Activated gamma-delta T cell (primary cell): ENCODE measurements at regions not wholly inside any gene's neighbourhood (a gene's known extent, or its start where the extent isn't known, plus 50 kb on each side); places are given as distances from the start of the nearest gene placed in this dataset.
"Not testable (repeated sequence)": the region's sequence is repeated elsewhere in the genome, so short reads cannot be mapped to it uniquely, and the experiment has no call there.

ENCODE experiments used
- DNase-seq: peaks from one replicate; lab custom pipeline; 2025; lab: John Stamatoyannopoulos, UW

- no peak for DNase-seq
Observed at GRCh38 chr2:58508006-58508405, 266.9 kb upstream of the FANCL start.

DNA sequence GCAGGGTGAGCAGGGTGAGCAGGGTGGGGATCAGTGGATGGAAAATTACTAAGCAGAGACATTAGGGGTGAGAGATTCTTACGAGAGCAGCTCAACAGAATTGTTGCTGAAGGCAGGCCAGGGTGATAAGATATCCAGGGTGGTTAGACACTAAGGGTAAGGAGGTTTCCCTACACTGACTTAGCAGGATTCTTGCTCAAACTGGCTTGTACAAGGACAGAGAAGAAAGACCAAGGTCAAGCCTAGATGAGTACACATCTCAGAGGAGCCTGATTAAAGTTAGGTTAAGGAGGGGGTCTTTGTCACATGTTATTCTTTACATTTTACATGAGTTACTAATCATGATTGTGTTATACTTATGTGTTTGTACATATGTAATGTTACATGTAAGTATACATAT lies 262.8 kb upstream of the FANCL start:
- DNase-seq = no peak

GRCh38 chr2:58502931-58503330 lies 261.8 kb upstream of the FANCL start:
- DNase-seq = no peak

- DNase-seq = no peak
Observed at GRCh38 chr2:58501371-58502160, 260.4 kb upstream of the FANCL start.

GRCh38 chr2:58497168-58497567 lies 256.0 kb upstream of the FANCL start:
- DNase-seq = no peak

DNA sequence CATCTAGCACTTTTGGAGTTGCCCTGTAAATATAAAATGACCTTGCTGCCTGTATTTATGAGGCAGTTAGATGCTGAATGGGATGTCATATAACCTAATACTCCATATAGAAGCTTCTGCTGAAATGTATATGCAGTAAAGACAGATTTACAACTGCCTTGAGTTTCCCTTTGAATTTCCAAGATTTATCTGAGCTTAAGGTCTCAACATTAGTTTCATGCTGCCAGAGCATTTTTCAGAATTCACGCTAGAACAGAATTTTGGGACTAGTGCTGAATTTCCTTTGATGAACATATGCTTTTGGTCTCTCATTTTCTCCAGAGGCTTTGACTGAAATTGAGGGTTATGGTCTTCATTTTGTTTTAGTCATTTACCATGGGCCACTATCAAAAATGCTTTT lies 254.7 kb upstream of the FANCL start:
- no peak for DNase-seq

DNA sequence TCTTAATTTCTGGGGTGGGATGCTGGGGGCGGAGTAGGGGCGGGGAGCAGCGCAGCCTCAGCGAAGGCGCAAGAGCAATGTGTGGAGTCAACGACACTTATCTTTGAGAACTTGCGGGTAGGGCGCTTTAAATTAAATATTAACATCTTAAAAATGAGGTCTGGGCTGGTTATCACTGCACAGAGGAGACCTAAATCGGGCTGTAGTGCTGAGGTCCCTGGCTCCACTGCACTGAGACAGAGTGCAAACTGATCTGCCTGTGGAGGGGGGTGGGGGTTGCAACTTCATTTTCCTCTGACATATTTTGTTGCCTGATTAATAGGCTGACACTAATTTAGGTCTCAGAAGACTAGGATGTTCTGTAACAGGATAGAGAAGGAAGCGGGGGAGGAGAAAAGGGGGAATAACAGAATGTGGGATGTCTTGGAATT lies 253.0 kb upstream of the FANCL start:
- no peak for DNase-seq

- DNase-seq = no peak
Observed at GRCh38 chr2:58484629-58485028, 243.5 kb upstream of the FANCL start.

DNA sequence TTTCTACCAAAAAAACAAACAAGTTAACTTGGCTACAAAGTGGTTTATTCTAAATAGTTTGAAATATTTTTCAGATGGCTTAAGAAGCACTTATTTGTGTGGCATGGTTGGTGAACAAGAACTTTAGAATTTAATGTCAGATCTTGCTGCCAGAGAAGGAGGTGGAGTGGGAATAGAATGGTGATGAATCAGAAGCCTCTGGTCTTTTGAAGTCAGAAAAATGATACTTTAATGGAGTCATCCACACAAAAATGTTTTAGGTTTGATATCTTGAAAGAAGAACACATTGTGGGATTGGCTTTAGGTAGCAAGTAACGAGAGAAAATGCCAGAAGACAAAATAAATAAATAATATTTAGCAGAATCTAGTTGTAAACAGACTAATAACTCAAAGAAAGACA lies 243.1 kb upstream of the FANCL start:
- no peak for DNase-seq

DNA sequence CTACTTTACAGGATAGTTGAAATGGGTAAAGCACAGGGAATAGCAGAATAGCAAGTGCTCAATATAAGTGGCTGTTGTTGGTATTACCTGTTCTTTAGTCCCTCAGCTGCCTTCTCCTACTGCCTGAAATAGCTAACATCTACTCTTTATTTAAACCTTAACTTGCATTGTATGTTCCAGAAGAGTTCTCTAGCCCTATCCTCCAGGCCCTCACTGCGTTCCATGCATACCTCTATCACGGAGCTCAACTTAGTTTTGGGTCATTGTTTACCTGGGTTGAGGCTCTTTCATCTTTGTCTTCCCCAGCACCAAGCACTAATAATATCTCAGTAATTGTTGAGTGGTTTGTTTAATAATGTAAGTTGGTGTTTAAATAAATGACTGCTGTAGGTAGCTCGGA lies 242.2 kb upstream of the FANCL start:
- no peak for DNase-seq

DNA sequence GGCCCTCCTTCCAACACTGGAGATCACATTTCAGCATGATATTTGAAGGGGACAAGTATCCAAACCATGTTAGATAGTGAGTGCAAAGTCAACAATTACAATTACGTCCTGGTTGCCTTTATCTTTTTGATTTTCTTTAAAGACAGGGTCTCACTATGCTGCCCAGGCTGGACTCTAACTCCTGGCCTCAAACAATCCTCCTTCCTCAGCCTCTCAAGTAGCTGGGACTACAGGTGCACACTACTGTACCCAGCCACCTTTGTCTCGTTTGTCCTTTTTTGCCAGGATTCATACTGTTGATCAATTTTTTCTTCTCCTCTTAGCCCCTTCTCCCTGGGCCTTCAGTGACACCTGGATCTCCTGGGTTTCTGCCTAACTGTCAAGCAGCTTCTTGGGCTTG lies 240.5 kb upstream of the FANCL start:
- DNase-seq = no peak

- DNase-seq = no peak
Observed at GRCh38 chr2:58480141-58480540, 239.0 kb upstream of the FANCL start.

- no peak for DNase-seq
Observed at GRCh38 chr2:58479535-58480140, 238.5 kb upstream of the FANCL start.

GRCh38 chr2:58476556-58476955 lies 235.4 kb upstream of the FANCL start:
- DNase-seq = no peak

DNA sequence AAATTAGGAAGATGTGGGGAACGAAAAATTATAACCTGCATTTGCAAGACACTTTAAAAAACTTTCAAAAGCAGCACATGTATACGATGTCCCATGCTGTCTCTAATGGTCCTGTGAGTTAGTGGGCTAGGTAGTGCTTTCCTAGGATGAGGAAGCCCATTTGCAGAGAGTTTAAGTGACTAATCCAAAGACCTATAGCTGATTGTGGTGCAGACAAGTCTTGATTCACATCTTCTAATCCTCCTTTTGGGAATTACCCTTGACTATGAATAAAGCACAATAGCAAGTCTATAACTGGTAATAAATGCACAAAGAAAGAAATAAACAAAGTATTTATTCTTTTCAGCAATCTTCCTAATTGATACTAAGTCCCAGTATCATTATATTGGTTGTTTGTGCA lies 234.6 kb upstream of the FANCL start:
- DNase-seq = no peak

DNA sequence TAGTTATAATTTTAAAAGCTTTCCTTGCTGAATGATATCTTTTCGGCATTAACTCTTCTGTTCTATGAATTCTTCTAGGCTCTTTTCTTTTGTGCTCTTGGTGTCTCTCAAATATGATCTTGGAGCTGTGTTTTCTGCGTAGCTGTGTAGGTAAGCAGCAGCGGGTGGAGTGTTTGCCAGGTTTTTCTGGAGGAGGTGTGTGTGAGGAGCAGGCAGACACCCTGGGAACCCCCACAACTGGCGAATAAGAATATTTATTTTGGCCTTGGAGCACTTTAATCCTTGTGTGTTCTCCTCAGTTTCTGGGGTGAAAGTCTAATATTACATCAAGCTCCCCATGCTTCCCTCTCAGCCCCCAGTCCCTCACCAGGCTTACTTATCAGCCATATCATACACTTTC lies 232.0 kb upstream of the FANCL start:
- no peak for DNase-seq

- DNase-seq = no peak
Observed at GRCh38 chr2:58466804-58467203, 225.7 kb upstream of the FANCL start.

DNA sequence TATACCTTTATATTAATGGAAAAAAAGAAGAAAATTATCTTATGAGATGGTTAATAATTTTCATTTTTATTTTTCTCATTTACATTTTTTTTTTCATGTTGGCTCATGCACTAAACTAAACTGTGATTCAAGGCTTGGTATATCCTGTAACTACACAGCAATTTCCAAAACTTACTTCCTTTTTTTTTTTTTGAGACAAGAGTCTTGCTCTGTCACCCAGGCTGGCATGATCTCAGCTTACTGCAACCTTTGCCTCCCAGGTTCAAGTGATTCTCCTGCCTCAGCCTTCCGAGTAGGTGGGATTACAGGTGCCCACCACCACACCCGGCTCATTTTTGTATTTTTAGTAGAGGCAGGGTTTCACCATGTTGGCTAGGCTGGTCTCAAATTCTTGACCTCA lies 224.9 kb upstream of the FANCL start:
- DNase-seq = not testable (repeated sequence)

DNA sequence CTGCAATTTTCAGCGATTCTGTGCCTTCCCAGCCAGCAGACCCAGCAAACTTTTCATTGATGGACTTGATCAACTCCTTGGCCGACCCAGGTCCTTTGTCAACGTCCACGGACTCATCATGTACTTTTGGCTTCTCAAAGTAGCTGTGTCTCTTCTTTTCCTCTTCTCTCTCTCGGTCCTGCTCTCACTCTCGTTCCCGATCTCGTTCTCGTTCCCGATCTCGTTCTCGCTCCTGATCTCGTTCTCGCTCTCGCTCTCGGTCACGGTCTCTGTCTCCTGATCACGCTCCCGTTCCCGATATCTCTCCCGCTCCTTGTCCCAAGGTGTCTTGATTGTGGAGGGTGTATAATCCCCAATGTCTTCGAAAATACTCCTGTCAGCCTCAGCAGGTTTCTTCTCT lies 219.5 kb upstream of the FANCL start:
- DNase-seq = no peak

DNA sequence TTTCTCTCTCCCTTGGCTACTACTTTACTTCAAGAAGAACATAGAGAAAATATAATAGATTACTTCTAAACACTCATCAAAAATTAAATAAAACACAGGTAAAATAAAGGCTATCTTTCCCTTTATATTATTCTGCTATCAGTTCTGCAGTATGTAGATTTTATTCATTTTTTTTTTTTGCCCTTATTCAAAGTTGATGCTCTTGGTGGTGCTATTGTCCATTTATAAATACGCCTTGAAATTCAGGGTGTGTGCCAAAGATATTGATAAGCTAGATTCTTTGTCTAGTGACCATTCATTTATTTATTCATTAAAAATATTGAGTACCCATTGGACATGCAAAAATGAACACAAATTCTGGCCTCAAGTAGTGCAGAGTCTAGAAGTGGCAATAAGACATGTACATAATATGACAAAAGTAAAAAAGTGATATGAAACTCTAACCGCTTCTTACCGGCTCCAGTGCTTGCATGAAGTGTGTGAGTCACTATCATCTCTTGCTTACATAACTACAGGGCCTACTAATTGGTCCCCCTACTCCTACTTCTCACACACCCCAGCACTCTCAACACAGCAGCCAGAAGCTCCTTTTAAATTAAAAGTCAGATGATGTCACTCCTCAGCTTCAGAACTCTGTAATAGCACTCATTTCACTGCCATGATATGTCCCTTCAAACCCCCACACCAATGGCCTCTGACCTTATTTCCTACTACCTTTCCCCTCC lies 208.3 kb upstream of the FANCL start:
- DNase-seq = no peak

- no peak for DNase-seq
Observed at GRCh38 chr2:58448845-58449244, 207.7 kb upstream of the FANCL start.

GRCh38 chr2:58448065-58448507 lies 207.0 kb upstream of the FANCL start:
- no peak for DNase-seq

DNA sequence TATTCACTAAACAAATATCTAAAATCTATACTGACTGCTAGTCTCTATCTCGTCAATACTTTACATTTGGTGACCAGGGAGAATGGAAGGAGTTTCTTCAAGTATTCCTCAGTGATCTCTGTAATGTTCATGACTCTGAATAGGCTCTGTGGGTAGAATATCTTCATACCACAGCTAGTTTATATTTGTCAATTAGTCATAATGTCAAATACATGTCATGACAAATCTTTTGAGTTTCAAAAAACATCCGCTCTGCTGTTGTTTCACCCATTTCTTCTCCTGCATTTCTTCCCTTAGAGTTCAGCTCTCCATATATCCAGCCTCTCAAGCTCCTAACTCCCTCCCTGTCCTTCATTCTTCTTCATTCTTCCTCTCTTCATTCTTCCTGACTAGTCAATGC lies 206.5 kb upstream of the FANCL start:
- no peak for DNase-seq
